MCF 10A (cell line): ENCODE measurements at regions not wholly inside any gene's neighbourhood (a gene's known extent, or its start where the extent isn't known, plus 50 kb on each side); places are given as distances from the start of the nearest gene placed in this dataset.

ENCODE experiments used
- BruUV-seq: library from RNA; stranded (reverse); fragments of 400-500 nt; replicated peaks from 2 replicates; lab custom pipeline; 2021; lab: Mats Ljungman, UMichigan
- CTCF ChIA-PET: fragments of 300-600 bp; sonication (Branson Sonifier 250); formaldehyde crosslinking; extraction: SDS; loops from one replicate; lab custom pipeline; 2021; ENCODE audit warnings: antibody characterized with exemption, inconsistent platforms; lab: Yijun Ruan, JAX
- POLR2A ChIA-PET: fragments of 300-600, 350-650 bp; sonication (Branson Sonifier 250); formaldehyde crosslinking; extraction: SDS; loops from one replicate; lab custom pipeline; 2020; ENCODE audit warnings: antibody characterized with exemption, inconsistent platforms; lab: Yijun Ruan, JAX
- DNase-seq: peaks from one replicate; pipeline ENCODE4 v3.0.0-alpha.2; 2018; ENCODE audit not compliant: unreplicated experiment
- H3K27ac Mint-ChIP-seq: one replicate; pipeline ENCODE4 v1.8.0; 2022; ENCODE audit warnings: mild to moderate bottlenecking, low read depth, mixed read lengths; ENCODE audit not compliant: unreplicated experiment
- H3K27me3 Mint-ChIP-seq: one replicate; pipeline ENCODE4 v1.8.0; 2022; ENCODE audit warnings: mixed read lengths; ENCODE audit not compliant: insufficient read depth, unreplicated experiment
- H3K36me3 Mint-ChIP-seq: one replicate; pipeline ENCODE4 v1.8.0; 2022; ENCODE audit warnings: mild to moderate bottlenecking, moderate library complexity, mixed read lengths; ENCODE audit not compliant: insufficient read depth, unreplicated experiment
- H3K4me1 Mint-ChIP-seq: one replicate; pipeline ENCODE4 v1.8.0; 2022; ENCODE audit warnings: mixed read lengths; ENCODE audit not compliant: insufficient read depth, unreplicated experiment
- H3K4me3 Mint-ChIP-seq: one replicate; pipeline ENCODE4 v1.8.0; 2022; ENCODE audit warnings: mild to moderate bottlenecking, moderate library complexity, mixed read lengths; ENCODE audit not compliant: unreplicated experiment
- H3K9me3 Mint-ChIP-seq: one replicate; pipeline ENCODE4 v1.8.0; 2022; ENCODE audit warnings: mixed read lengths; ENCODE audit not compliant: unreplicated experiment
- CTCF ChIP-seq: fragments of 200-600 bp; IDR thresholded peaks from one replicate; pipeline ENCODE4 v1.8.0; 2022; ENCODE audit warnings: antibody characterized with exemption, mild to moderate bottlenecking; ENCODE audit not compliant: unreplicated experiment
- intact Hi-C: fragments of 100-400 bp; cut with micrococcal nuclease; formaldehyde crosslinking; loops from 2 replicates; pipeline ENCODE4 v1.14.1; 2022

- Mint-ChIP-seq H3K27ac (no peak overlapping the region), H3K9me3 (peaks cover 48% of the 10 kb centered on the region), H3K27me3 (no peaks in the 10 kb centered on the region), H3K36me3 (no peaks in the 10 kb centered on the region), H3K4me1 (no peaks in the 10 kb centered on the region), H3K4me3 (no peak overlapping the region)
- DNase-seq: no peak
- no TSS peak for BruUV-seq
- CTCF ChIA-PET: interaction anchor here (0.6 kb wide), 1 partner anchor 405 kb away, joined by 4 read pairs; no protein-coding TSS in a partner anchor
- POLR2A ChIA-PET: no interaction called here
- TF ChIP-seq CTCF: no peak
- intact Hi-C loops: no loop called here
Observed at GRCh38 chrX:4035874-4036273, 322.4 kb upstream of the PRKX start.

DNA sequence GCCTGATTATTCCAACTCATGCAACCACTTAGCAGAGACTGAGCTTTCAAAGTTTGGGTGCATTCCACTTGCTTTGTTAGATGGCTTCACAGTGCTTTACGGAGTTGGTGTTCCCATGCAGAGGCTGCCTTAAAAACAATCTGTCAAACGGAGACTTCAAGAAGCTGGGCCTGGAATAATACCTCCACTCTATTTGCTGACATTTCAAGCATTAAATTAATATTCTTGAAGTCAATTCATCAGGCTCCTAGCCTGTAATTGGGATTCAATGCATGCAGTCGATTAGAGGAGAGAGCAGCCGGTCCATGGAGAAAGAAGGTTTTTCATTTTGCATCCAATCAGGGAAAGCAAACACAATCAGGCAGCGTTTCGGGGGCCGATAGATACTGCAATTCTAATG is 314.7 kb upstream of the PRKX start:
- POLR2A ChIA-PET: no interaction called here
- CTCF ChIA-PET: no interaction called here
- Mint-ChIP-seq H3K4me3 (no peak overlapping the region), H3K27me3 (no peaks in the 10 kb centered on the region), H3K27ac (no peak overlapping the region), H3K36me3 (no peaks in the 10 kb centered on the region), H3K4me1 (no peaks in the 10 kb centered on the region), H3K9me3 (peaks cover 22% of the 10 kb centered on the region)
- no peak for TF ChIP-seq CTCF
- no TSS peak for BruUV-seq
- no peak for DNase-seq
- intact Hi-C loops: no loop called here

DNA sequence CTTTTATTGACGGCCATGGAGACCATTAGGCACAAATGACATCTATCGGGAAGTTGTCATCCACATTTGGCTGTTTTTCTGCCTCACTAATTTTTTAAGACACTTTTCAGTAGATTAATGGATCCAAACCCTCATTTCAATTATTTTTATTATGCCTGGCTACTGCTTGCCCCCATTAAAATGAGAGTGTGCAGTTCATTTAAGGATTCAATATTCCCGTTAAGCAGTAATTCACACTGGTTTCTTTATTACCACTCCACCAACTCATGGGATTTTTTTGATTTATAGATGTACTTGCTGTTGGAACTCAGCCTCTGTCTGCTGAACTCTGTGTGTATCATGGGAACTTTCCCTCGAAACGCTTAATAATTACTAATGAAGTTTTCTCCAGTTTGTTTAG is 291.8 kb upstream of the PRKX start:
- H3K9me3 Mint-ChIP-seq: peaks cover 17% of the 10 kb centered on the region
- H3K36me3 Mint-ChIP-seq: no peaks in the 10 kb centered on the region
- no peak for TF ChIP-seq CTCF
- ChIA-PET POLR2A (no interaction called here), CTCF (no interaction called here)
- no peaks in the 10 kb centered on the region for H3K4me1 Mint-ChIP-seq
- no TSS peak for BruUV-seq
- H3K27me3 Mint-ChIP-seq: no peaks in the 10 kb centered on the region
- intact Hi-C loops: no loop called here
- no peak overlapping the region for H3K4me3 Mint-ChIP-seq
- no peak for DNase-seq
- no peak overlapping the region for H3K27ac Mint-ChIP-seq

GRCh38 chrX:4004822-4005221 is 291.4 kb upstream of the PRKX start:
- ChIA-PET CTCF (no interaction called here), POLR2A (no interaction called here)
- Mint-ChIP-seq H3K27me3 (no peaks in the 10 kb centered on the region), H3K4me3 (no peak overlapping the region), H3K36me3 (no peaks in the 10 kb centered on the region), H3K27ac (no peak overlapping the region), H3K4me1 (no peaks in the 10 kb centered on the region), H3K9me3 (peaks cover 17% of the 10 kb centered on the region)
- BruUV-seq: no TSS peak
- DNase-seq: no peak
- TF ChIP-seq CTCF: no peak
- intact Hi-C loops: no loop called here
